GM18951 (cell line): ENCODE measurements at regions not wholly inside any gene's neighbourhood (a gene's known extent, or its start where the extent isn't known, plus 50 kb on each side); places are given as distances from the start of the nearest gene placed in this dataset.
"Not testable (repeated sequence)": the region's sequence is repeated elsewhere in the genome, so short reads cannot be mapped to it uniquely, and the experiment has no call there.

Source experiments
- POLR2A ChIP-seq: IDR thresholded peaks from 4 replicates; pipeline ENCODE4 v1.6.1; 2011; ENCODE audit warnings: mild to moderate bottlenecking; ENCODE audit not compliant: insufficient read length, insufficient read depth; ENCODE audit errors: extremely low read depth
- in situ Hi-C: fragments of 300-500 bp; cut with MboI; formaldehyde crosslinking; loops from one replicate; pipeline ENCODE4 v1.12.0; 2022; ENCODE audit warnings: low sequenced_read_pairs, mixed read lengths, inconsistent platforms; ENCODE audit not compliant: unreplicated experiment

DNA sequence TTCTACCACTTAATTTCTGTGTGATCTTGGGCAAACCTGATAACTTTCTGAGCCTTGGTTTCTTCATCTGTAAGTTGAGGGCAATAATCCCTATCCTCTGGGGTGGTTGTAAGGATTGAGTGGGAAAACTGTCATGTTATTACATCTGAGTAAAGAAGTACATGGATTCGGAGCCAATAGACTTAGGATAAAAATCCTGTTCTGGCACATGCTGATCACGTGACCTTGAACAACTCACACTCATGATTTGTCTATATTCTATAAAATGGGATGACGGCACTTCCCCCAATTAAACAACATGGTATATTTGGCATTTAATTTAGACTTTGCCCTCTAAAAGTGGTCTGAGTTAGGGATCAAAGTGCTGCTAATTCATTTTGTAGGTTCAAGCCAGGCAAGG is 315.5 kb downstream of the PLPP3 start:
- in situ Hi-C loops, result no loop called here
- no peak for TF ChIP-seq POLR2A

DNA sequence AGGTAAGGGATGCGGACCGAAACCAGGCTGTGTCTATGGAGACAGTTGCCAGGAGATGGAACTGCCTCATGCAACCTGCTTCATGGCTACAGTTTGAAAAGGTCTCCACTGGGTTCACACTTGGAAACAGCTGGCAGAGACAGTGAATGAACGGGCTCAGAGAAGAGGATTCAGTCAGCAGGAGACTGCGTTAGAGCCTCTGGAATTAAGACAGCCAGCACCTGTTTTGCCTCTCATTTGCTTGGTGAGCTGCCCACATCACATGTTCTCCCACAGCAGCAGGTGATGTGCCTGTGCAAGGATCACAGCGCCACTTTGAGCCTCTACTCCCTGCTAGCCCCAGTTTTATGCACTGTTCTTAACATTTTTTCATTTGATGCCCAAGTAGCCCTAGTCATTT is 321.0 kb downstream of the PLPP3 start:
- TF ChIP-seq POLR2A, result no peak
- in situ Hi-C loops, result no loop called here

DNA sequence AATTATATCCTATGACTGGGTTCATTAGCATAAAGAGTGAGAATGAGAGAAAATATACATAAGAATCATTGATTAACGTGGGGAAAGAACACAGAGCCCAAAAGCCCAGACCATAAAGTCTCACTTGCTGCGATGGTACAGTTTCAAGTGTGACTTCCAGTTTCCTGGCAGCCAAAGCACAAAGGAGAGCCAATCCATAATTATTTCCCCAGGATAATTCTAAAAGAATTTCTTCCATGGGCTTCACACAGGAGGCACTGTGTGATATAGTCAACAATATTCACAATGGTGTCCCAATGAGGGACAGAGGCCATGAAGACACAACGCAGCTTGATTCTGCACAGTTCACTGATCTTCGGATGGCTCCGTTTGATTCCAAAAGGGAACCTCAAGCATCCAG is 321.6 kb downstream of the PLPP3 start:
- in situ Hi-C loops, result no loop called here
- TF ChIP-seq POLR2A, result no peak

DNA sequence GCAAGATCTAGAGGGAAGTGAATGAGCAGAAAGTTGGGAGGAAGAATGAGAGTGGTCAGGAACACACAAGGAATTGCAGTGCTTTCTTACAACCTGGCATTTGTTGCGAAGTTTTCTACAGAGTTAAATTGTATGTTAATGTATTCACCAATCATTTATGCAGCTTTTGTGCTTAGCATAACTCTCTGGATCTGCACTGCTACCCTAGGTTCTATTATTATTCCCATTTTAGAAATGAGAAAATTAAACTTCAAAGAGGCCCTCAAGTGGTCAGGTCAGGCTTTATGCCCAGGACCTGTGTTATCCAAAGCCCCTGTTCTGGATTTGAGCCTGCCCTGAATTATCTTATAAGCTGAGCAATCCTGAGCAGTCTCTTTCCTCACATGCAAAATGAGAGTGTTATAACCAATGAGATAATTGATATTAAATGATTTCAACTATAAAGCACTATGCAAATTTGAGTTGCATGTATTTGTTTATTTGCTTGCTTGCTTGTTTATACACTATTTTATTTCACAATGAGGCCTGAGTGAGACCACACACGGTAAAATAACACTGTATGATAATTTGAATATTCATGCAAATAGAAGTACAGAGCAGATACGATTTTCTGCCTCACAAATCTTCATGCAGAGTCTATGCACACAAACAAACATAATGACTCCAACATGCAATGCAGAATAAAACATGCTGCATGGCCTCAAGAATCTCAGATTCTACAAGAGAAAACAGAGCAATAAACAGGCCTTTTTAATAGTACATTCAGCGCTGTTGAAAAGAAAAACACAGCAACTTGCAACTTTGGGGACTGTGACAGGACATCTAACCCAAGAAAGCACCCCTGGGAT is 323.0 kb downstream of the PLPP3 start:
- in situ Hi-C loops, result no loop called here
- no peak for TF ChIP-seq POLR2A

DNA sequence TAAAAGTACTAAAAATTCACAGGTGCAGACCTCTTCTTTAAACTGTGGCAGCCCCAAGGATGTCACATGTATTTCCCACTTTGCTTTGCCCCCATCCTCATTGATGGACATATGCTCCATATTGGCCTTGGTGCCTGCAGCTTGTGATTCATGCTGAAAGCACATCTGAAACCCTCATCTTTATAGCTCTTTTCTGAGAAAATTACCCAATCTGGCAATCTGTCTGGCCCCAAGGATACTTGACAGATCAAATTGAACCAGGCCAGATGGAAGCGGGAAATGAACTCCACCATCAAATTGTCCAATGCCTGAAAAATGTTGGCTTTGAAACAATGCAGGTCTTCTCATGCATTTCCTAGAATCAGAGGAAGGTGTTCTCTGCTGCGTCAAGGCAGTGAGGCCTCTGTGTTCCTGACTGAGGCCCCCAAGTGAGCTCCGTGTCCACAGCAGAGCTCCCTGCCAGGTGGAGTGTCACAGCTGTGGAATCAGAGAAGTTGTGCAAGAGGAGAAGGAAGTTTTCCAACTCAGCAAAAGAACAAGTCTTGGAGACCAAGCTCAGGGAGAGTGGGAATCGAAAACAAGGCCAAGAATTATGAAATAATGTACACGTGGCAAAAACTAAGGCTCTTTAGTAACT is 323.7 kb downstream of the PLPP3 start:
- in situ Hi-C loops, result no loop called here
- no peak for TF ChIP-seq POLR2A

DNA sequence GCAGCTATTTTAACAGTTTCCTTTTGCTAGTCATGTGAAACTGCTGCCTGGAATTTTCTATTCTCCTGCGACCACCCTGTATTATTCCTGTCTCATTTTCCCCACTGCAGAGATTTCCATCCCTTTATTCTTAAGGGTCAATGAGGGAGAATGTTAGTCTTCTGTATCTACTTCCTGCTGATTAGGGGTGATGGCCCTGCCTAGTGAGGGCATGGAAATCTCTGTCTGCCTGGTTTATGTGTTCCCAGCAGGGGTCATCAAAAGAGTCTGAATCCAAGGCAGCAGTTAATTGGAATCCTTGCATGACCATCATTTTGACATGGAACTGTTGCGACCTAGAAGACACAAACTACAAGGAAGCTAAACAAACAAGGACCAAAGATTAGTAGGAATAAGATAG is 325.2 kb downstream of the PLPP3 start:
- TF ChIP-seq POLR2A, result no peak
- in situ Hi-C loops, result no loop called here

DNA sequence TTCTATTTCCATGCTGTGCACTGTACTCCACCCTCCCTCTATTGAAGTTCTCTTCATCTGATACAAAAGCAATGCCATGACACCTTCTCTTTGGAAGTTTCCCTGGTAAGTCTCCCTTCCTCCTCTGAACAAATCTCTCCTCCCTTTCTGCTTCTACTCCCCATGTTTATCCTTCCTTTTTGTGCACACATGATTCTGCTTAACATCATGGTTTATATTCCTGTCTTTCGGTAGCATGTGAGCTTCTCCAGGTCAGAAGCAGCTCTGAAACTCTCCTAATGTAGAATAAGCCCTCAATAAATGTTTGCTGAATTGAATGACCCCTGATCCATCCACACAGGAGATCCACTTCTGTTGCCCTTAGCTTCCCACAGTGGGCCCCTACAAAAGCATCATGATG is 328.6 kb downstream of the PLPP3 start:
- TF ChIP-seq POLR2A, result no peak
- in situ Hi-C loops, result no loop called here

DNA sequence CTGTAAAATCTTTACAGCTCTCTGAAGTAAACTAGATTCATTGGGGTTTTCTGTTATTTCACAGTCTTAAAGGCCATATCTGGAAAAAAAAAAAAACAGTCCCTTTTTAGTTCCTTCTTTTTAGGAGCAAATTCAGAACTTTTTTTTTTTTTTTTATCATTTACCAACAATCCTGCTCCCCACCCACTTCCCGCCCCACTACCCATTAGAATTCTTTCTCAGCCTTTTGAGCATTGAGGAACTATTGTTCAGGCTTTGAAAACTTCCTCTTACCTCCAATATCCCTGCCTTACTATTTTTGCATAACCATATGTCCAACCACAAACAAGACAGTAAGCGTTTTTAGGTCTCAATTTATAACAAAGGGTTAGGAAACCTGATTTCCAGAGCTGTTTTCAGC is 330.1 kb downstream of the PLPP3 start:
- in situ Hi-C loops, result no loop called here
- no peak for TF ChIP-seq POLR2A

DNA sequence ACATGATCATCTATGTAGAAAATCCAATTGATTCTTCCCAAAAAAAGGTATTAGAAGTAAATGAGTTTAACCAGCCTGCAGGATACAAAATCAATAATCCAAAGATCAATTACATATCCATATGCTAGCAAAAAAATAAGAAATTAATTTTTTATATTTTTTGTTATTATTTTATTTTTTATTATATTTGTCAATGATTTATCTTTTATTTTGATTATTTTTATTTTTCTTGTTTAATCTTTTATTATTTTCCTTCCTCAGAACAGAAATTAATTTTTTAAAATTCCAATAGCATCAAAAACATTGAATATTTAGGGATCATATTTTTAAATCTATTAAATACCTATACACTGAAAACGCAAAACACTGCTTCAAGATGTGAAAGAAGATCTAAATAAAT is 331.2 kb downstream of the PLPP3 start:
- in situ Hi-C loops, result no loop called here
- no peak for TF ChIP-seq POLR2A

DNA sequence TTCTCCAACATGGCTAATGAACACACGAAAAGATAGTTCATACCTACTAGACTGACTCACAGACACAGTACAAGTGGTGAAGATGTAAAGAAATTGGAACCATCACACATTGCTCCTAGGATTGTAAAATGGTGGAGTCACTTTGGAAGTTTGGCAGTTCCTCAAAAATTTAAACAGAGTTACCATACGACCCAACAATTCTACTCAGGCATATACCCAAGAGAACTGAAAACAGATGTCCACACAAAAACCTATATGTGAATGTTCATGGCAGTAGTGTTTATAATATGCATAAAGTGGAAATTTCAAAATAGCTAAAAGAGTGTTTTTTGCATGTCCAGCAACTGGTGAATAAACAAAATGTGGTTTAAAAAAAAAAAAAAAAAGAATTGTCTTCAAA is 332.6 kb downstream of the PLPP3 start:
- in situ Hi-C loops, result not testable (repeated sequence)

DNA sequence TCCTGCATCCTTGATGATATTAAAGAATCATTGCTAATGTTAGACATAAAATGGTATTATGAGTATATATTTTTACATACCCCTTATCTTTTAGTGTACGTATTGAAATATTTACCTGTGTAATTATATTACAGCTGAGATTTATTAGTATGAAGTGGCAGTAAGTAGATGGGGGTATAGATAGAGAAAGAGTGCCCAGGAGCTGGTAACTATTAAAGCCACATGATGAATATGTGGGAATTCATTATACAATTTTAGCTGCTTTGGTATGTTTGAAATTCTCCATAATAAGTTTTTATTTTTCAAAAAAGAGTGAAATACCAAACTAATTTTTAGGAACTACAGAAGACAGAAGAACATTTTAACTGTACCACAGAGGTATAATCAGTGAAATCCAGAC is 339.0 kb downstream of the PLPP3 start:
- no peak for TF ChIP-seq POLR2A
- in situ Hi-C loops, result no loop called here

DNA sequence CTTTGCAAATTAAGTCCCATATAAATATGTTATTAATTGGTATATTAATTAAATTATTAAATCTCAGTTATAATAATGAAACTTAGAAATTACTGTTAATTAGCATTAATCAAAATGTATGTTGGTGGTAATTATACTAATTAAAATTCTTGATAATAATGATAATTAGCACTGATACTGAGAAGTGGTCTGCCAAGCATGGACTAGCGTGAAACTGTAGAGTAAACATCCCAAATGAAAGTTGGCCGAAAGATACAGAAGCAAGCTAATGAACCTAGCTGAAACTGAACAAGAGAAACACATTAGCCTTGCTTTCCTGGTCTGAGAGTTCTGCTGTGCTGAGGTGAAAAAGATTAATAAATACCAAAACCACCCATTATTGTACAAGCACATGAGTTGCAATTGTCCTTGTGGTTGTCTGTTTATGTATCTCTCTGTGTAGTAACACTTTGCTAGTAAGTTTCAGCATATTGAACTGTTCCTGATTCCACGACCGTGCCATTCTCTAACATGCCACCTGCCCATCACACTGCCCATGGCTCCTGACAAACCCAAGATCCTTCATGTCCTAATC is 341.8 kb downstream of the PLPP3 start:
- TF ChIP-seq POLR2A, result no peak
- in situ Hi-C loops, result no loop called here

DNA sequence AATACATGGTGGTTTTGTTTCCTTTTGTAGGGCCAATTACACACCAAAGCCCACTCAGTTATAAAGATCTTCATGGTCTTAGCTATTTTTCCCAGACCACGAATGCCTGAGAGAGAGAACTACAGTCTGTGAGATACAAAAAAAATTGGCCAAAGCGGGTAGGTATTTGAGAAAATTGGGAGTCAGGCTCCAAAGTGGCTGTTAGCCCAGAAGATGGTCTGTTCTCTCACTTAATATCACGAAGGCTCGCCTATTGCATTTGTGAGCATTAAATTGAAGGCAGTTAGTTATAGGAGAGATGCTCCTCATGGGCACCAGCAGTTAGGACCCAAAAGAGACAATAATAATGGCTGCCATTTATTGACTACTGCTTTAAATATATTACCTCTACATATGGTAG is 342.7 kb downstream of the PLPP3 start:
- in situ Hi-C loops, result no loop called here

DNA sequence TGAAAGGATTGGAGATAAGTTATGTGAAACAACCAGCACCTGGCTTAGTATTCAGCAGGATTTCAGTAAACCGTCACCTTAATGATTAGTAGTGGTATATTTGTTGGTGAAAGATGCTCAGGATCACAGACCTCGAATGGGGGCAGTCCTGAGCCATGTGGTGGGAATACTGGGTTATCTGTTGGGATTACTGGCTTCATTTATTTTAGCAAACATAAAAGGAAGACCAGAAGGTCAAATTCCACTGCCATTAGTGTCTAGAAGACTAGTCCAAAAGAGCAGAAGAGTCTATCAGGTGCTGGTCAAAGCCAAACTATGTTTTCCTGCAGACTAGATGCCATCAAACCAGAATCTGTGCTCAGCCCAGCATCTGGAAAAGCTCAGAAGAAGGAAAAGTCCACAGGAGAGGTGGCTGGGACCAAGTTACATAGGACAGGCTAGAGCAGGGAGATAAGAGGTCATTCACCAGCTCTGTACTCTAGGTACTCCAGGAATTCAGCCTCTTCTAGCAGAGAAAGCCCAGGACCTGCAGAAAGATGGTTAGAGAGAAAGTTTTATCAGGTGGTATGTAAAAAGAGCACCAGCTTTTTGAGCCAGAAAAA is 343.4 kb downstream of the PLPP3 start:
- in situ Hi-C loops, result no loop called here

More for the DNA sequence above, 342.7 kb downstream of the PLPP3 start:
- no peak for TF ChIP-seq POLR2A

More for the DNA sequence above, 343.4 kb downstream of the PLPP3 start:
- TF ChIP-seq POLR2A, result no peak
